ENCODE measurements at regions not wholly inside any gene's neighbourhood (a gene's known extent, or its start where the extent isn't known, plus 50 kb on each side); places are given as distances from the start of the nearest gene placed in this dataset.

DNA sequence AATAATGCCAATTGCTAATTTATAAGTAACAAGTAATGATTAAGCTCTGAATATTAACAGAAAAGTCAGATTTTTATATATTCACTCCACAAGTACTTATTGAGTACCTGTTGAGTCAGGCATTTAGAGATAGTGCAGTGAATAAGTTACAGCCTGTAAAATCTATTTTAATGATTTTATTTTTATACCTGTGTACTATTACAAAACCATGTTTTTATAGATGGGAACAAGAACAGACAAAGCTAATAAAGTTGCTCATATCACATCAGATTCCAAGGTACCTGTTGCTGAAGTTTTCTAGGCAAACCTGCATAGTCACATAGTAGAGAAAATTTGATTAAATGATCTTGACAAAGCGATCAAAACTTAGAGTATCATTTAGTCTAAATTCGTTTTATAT lies 623.7 kb downstream of the EFNA5 start:
- no peak for DNase-seq
- no CpG with 5 or more reads among the region's 2 CpGs for WGBS, 2 experiments (ENCODE audit: extremely low coverage in 2 of 2, insufficient read length in 1 of 2)
- in situ Hi-C loops (cut with MboI; ENCODE audit: low sequenced_read_pairs), result no loop called here
- dilution Hi-C loops (cut with HindIII; ENCODE audit: low sequenced_read_pairs, unreplicated experiment), result no loop called here
- no peak overlapping the region for H3K14ac ChIP-seq (replicated peaks; ENCODE audit: low read depth, low read length)
- no peak overlapping the region for H3K27ac ChIP-seq (ENCODE audit: insufficient read depth, low read length)
- no peak for ATAC-seq (ENCODE audit: low read depth)
- H3K4ac ChIP-seq (ENCODE audit: low read depth, low read length), result no peak overlapping the region
- no peak overlapping the region for H4K8ac ChIP-seq (ENCODE audit: low read depth in 2 of 2, low read length in 2 of 2)
- H2BK15ac ChIP-seq (ENCODE audit: low read depth, low read length), result no peak overlapping the region
- no peaks in the 10 kb centered on the region for H3K36me3 ChIP-seq (ENCODE audit: control insufficient read depth, insufficient read depth, low read length)
- ChIA-PET CTCF (interaction anchor here (0.7 kb wide), 1 partner anchor 10 kb away, joined by 3 read pairs; no protein-coding TSS in a partner anchor), POLR2A (ENCODE audit: unreplicated experiment) (no interaction called here)
- H2AFZ ChIP-seq (replicated peaks; ENCODE audit: low read length, poor library complexity), result no peak overlapping the region
- H2BK20ac ChIP-seq (ENCODE audit: low read depth, low read length), result no peak overlapping the region
- intact Hi-C loops (cut with micrococcal nuclease), result no loop called here
- H2BK5ac ChIP-seq (ENCODE audit: low read depth, low read length, poor library complexity, severe bottlenecking), result no peak overlapping the region
- H3K9ac ChIP-seq (ENCODE audit: low read depth, low read length), result no peak overlapping the region
- H3K79me1 ChIP-seq (ENCODE audit: low read depth in 1 of 2, low read length in 2 of 2), result no peaks in the 10 kb centered on the region
- H4K20me1 ChIP-seq (ENCODE audit: insufficient read depth, low read length), result no peaks in the 10 kb centered on the region
- H2BK120ac ChIP-seq (ENCODE audit: low read depth, low read length), result no peak overlapping the region
- no peak overlapping the region for H2AK9ac ChIP-seq (replicated peaks; ENCODE audit: low read depth, low read length, poor library complexity)
- no peaks in the 10 kb centered on the region for H3K9me3 ChIP-seq (ENCODE audit: control insufficient read depth, insufficient read depth, low read length)
- no peak overlapping the region for H3K4me2 ChIP-seq (ENCODE audit: low read depth, low read length)
- H3K9me1 ChIP-seq (ENCODE audit: insufficient read depth, low read length), result no peaks in the 10 kb centered on the region
- H3K4me1 ChIP-seq (ENCODE audit: control insufficient read depth, insufficient read depth, low read length), result no peaks in the 10 kb centered on the region
- no peak overlapping the region for H2AK5ac ChIP-seq (ENCODE audit: low read depth, low read length)
- TF ChIP-seq MAZ (IDR thresholded peaks at IDR 0.05; ENCODE audit: borderline replicate concordance, low read depth, low read length) (no peak), MXI1 (IDR thresholded peaks at IDR 0.05; ENCODE audit: borderline replicate concordance, low read depth, low read length) (no peak), USF2 (IDR thresholded peaks at IDR 0.05; ENCODE audit: low read depth, low read length) (no peak), RCOR1 (IDR thresholded peaks at IDR 0.05; ENCODE audit: insufficient replicate concordance, low read length) (no peak), RAD21 (IDR thresholded peaks at IDR 0.05; ENCODE audit: low read length) (no peak), RFX5 (IDR thresholded peaks at IDR 0.05; ENCODE audit: low read depth, low read length) (no peak), FOS (IDR thresholded peaks at IDR 0.05; ENCODE audit: low read depth, low read length) (no peak), SMC3 (IDR thresholded peaks at IDR 0.05; ENCODE audit: low read depth, low read length) (no peak), MAFK (IDR thresholded peaks at IDR 0.05; ENCODE audit: low read depth, low read length) (no peak), BHLHE40 (IDR thresholded peaks at IDR 0.05; ENCODE audit: low read depth, low read length) (no peak), ELK1 (IDR thresholded peaks at IDR 0.05; ENCODE audit: borderline replicate concordance, low read depth, low read length) (no peak)
- TF ChIP-seq, protein P1, sequence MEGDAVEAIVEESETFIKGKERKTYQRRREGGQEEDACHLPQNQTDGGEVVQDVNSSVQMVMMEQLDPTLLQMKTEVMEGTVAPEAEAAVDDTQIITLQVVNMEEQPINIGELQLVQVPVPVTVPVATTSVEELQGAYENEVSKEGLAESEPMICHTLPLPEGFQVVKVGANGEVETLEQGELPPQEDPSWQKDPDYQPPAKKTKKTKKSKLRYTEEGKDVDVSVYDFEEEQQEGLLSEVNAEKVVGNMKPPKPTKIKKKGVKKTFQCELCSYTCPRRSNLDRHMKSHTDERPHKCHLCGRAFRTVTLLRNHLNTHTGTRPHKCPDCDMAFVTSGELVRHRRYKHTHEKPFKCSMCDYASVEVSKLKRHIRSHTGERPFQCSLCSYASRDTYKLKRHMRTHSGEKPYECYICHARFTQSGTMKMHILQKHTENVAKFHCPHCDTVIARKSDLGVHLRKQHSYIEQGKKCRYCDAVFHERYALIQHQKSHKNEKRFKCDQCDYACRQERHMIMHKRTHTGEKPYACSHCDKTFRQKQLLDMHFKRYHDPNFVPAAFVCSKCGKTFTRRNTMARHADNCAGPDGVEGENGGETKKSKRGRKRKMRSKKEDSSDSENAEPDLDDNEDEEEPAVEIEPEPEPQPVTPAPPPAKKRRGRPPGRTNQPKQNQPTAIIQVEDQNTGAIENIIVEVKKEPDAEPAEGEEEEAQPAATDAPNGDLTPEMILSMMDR (conservative IDR thresholded peaks at IDR 0.05; ENCODE audit: low read depth, low read length), result no peak
- H3K23ac ChIP-seq (ENCODE audit: low read depth, low read length), result no peak overlapping the region
- no peak overlapping the region for H3K56ac ChIP-seq (ENCODE audit: extremely low read depth, insufficient read depth, low read length)
- no peak overlapping the region for H3K4me3 ChIP-seq (ENCODE audit: insufficient read depth, low read depth, low read length)
- no peak overlapping the region for H4K91ac ChIP-seq (ENCODE audit: insufficient read depth, low read depth, low read length)
- no TSS peak for BruUV-seq (replicated peaks)
- H3K18ac ChIP-seq (ENCODE audit: low read depth, low read length), result no peak overlapping the region
- H4K5ac ChIP-seq (ENCODE audit: low read depth, low read length), result no peak overlapping the region
- H3K27me3 ChIP-seq (ENCODE audit: control insufficient read depth, insufficient read depth, low read length), result no peaks in the 10 kb centered on the region; the same call in 1 of the 2 replicates

All from IMR-90 (cell line).